ENCODE measurements at regions not wholly inside any gene's neighbourhood (a gene's known extent, or its start where the extent isn't known, plus 50 kb on each side); places are given as distances from the start of the nearest gene placed in this dataset.

GRCh38 chr6:149150801-149151398 lies 166.6 kb upstream of the TAB2 start:
- DNase-seq = no peak

GRCh38 chr6:149152521-149152920 lies 165.0 kb upstream of the TAB2 start:
- no peak for DNase-seq

GRCh38 chr6:149153100-149153499 lies 164.4 kb upstream of the TAB2 start:
- DNase-seq = no peak

- DNase-seq = no peak
These were observed 163.8 kb upstream of the TAB2 start for GRCh38 chr6:149153693-149154092.

GRCh38 chr6:149154261-149154821 lies 163.2 kb upstream of the TAB2 start:
- DNase-seq = no peak

GRCh38 chr6:149157126-149157525 lies 160.4 kb upstream of the TAB2 start:
- no peak for DNase-seq

GRCh38 chr6:149158076-149158475 lies 159.4 kb upstream of the TAB2 start:
- no peak for DNase-seq

- DNase-seq = no peak
These were observed 156.6 kb upstream of the TAB2 start for GRCh38 chr6:149160943-149161342.

- DNase-seq = no peak
These were observed 154.6 kb upstream of the TAB2 start for GRCh38 chr6:149162924-149163323.

GRCh38 chr6:149164199-149164750 lies 153.2 kb upstream of the TAB2 start:
- no peak for DNase-seq

- no peak for DNase-seq
These were observed 151.2 kb upstream of the TAB2 start for GRCh38 chr6:149166336-149166735.

- no peak for DNase-seq
These were observed 150.8 kb upstream of the TAB2 start for GRCh38 chr6:149166747-149167146.

- no peak for DNase-seq
These were observed 148.5 kb upstream of the TAB2 start for GRCh38 chr6:149168968-149169367.

- DNase-seq = no peak
These were observed 147.6 kb upstream of the TAB2 start for GRCh38 chr6:149169761-149170511.

GRCh38 chr6:149170564-149171452 lies 146.7 kb upstream of the TAB2 start:
- DNase-seq = no peak

- no peak for DNase-seq
These were observed 144.3 kb upstream of the TAB2 start for GRCh38 chr6:149173222-149173621.

- no peak for DNase-seq
These were observed 142.6 kb upstream of the TAB2 start for GRCh38 chr6:149174962-149175361.

- no peak for DNase-seq
These were observed 140.4 kb upstream of the TAB2 start for GRCh38 chr6:149176971-149177667.

- DNase-seq = no peak
These were observed 138.1 kb upstream of the TAB2 start for GRCh38 chr6:149179431-149179830.

GRCh38 chr6:149181304-149181703 lies 136.2 kb upstream of the TAB2 start:
- DNase-seq = no peak

GRCh38 chr6:149182262-149182661 lies 135.2 kb upstream of the TAB2 start:
- no peak for DNase-seq

GRCh38 chr6:149184523-149184922 lies 133.0 kb upstream of the TAB2 start:
- no peak for DNase-seq

Data from activated gamma-delta T cell treated with Interleukin-2 at 50 U/mL for 16 hours (primary cell).